GM12872 (cell line): ENCODE measurements at regions not wholly inside any gene's neighbourhood (a gene's known extent, or its start where the extent isn't known, plus 50 kb on each side); places are given as distances from the start of the nearest gene placed in this dataset.

Experiments used
- TF ChIP-seq, protein P1 (sequence below): IDR thresholded peaks from 3 replicates; pipeline ENCODE4 v1.5.1; 2011; ENCODE audit warnings: low read depth, mild to moderate bottlenecking, low read length, moderate library complexity; ENCODE audit not compliant: insufficient read depth

DNA sequence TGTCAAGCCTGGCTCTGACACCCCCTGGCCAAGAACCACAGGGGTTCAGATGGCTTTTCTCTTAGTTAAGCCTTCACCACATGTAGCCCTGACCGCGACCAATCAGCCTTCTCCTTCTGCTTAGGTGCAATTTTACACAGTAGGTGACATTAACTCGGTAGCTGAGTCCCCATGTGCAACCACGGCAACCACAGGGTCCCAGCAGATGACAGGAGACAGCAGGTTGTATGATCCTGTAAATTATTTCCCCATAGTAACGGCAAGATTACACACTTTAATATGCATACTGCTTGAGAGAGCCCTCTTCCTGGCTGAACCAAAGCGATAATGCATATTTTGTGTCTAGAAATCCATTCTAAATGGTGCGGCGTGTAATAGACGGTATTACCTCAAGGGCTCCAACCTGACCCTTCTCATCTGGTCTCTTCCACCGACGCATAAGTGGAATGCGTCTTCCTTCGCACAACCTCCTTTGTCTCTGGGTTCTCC, 458.7 kb upstream of the ZFHX3 start:
- TF ChIP-seq, protein P1, sequence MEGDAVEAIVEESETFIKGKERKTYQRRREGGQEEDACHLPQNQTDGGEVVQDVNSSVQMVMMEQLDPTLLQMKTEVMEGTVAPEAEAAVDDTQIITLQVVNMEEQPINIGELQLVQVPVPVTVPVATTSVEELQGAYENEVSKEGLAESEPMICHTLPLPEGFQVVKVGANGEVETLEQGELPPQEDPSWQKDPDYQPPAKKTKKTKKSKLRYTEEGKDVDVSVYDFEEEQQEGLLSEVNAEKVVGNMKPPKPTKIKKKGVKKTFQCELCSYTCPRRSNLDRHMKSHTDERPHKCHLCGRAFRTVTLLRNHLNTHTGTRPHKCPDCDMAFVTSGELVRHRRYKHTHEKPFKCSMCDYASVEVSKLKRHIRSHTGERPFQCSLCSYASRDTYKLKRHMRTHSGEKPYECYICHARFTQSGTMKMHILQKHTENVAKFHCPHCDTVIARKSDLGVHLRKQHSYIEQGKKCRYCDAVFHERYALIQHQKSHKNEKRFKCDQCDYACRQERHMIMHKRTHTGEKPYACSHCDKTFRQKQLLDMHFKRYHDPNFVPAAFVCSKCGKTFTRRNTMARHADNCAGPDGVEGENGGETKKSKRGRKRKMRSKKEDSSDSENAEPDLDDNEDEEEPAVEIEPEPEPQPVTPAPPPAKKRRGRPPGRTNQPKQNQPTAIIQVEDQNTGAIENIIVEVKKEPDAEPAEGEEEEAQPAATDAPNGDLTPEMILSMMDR = no peak

DNA sequence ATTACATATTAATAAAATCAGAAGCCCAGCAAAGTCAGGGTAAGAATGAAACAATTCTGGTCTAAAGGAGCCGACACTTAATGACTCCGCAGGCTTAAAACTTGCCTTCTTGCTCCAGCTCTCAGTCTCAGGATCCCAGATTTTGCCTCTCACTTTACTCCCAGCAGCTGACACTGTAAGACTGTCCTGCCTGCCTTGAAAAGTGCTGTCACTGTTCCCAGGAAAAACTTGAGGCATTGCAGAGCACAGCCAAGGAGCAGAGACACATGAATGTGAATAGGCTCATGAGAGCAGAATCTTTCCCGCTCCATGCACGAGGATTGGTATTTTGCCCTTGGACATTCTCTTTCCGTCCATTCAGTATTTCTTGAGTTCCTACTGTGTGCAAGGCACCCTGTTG, 457.6 kb upstream of the ZFHX3 start:
- TF ChIP-seq, protein P1 = no peak

DNA sequence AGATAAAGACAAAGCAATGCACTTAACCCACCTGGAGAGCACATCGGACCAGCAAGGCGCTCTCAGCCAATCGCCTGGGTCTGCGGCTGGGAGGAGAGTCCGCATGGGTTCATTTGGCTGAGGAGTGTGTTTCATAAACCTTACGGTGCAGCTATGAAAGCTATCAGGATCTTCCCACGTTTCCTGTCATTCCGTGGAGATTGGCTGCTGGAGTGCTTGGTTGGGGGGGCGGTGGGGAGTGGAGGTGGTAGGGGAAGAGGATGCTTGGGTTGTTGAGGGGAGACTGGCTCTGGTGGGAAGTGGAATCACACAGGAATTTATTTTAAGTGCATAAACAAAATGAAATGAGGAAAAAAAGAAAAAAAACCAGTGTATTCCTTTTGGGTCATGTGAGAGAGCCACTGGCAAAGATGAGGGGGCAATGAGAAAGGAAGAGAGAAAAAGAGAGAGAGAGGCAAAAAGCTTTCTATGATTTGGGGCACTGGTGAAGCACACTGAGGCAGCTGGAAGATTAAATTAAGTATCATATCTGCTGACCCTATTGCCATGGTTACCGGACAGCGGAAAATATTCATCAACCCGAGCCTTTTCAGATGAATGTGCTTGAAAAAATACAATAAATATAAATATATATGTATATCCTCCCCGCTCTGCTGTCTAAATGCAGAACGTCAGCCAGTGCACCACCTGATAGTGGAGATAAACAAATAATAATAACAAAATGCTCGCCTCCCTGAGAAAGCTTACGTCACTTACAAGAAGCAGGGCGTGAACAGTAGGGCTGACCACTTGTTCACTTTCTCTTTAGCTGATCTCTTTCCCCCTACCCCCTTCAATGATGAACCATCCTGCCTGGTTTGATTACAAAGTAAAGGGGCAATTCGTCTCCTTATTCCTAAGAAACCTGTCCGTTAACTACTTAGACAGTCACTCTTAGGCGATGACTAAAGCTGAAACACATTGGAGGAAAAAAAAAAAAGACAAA, 457.0 kb upstream of the ZFHX3 start:
- TF ChIP-seq, protein P1 = no peak

DNA sequence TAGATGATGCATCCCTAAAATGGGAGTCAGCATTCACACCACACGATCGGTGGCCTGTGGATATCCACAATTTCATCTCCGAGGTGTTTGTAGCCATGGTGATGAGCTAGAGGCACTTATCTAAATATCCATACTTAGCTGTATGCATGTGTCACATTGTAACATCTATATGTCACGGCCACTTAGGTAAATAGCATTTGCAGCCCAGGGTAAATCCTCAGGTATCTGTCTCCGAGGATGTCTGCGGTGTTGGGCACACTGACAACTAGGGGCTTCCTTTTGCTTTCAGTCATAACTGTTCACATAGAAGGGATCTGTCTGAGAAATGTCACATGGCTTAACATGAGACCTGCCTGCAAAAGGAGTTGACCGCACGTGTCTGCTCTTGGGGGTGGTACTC, 455.2 kb upstream of the ZFHX3 start:
- TF ChIP-seq, protein P1 = no peak

DNA sequence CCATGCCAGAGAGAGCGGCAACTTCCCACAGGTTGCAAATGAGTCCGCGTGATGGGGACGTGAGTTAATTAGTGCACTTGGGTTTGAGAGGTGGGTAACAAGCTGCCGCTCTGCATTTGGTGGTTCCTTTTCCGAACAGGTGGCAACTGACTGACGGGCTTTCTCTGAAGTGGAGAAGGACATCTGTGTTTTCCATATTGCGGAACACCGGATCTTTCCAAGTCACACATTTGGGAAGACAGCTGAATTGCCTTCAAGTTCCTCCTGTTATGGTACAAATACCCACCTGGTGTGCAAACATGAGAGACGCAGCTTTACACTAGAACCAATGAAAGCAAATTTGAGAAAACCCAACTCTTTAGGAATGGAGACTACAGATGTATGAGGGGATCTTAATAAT, 451.3 kb upstream of the ZFHX3 start:
- TF ChIP-seq, protein P1 = no peak

- TF ChIP-seq, protein P1 = no peak
Observed at GRCh38 chr16:73485880-73486279, 438.0 kb upstream of the ZFHX3 start.

DNA sequence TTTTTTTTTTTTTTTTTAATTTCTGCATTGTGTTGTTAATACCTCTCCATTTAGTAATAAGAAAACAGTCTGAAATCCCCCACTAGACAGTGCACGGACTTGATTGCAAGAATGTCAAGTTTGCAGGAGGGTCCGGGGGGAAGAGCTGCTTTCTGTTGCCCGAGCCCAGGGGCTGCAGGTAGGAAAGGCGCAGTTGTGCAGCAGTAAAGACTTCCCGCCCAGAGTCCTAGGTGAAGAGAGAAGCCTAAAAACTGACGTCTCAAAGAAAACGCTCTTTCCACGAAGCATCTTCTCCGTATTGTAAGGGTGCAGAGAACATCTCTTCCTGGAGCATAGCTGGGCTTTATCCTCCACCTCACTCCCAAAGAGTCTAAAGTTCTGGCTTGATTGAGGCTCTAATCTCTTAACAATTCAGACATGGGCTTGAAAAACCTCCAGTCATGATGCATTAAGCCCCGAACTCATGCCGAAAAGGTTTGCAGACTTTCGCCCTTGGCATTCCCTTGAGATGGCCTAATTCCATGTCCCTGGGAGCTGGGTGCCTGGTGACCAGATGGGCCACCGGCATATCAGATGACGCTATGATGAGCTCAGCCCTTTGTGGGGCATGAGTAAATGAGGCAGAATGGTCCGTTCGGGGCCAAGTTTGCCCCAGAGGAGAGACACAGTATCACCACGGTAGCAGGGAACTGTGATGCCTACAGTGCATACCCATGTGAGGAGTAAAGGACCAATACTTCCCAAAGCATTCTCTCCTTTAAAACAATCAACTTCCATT, 436.2 kb upstream of the ZFHX3 start:
- TF ChIP-seq, protein P1 = no peak
